ENCODE measurements at regions not wholly inside any gene's neighbourhood (a gene's known extent, or its start where the extent isn't known, plus 50 kb on each side); places are given as distances from the start of the nearest gene placed in this dataset.
"Not testable (repeated sequence)": the region's sequence is repeated elsewhere in the genome, so short reads cannot be mapped to it uniquely, and the experiment has no call there.

- H3K4me1 Mint-ChIP-seq; H3K27ac Mint-ChIP-seq; intact Hi-C loops (cut with micrococcal nuclease); H3K36me3 Mint-ChIP-seq (ENCODE audit: low read depth); H3K9me3 Mint-ChIP-seq; DNase-seq; H3K27me3 Mint-ChIP-seq; H3K4me3 Mint-ChIP-seq: not testable (repeated sequence)
Measured at GRCh38 chr2:65747875-65748274, 315.5 kb upstream of the SPRED2 start.

DNA sequence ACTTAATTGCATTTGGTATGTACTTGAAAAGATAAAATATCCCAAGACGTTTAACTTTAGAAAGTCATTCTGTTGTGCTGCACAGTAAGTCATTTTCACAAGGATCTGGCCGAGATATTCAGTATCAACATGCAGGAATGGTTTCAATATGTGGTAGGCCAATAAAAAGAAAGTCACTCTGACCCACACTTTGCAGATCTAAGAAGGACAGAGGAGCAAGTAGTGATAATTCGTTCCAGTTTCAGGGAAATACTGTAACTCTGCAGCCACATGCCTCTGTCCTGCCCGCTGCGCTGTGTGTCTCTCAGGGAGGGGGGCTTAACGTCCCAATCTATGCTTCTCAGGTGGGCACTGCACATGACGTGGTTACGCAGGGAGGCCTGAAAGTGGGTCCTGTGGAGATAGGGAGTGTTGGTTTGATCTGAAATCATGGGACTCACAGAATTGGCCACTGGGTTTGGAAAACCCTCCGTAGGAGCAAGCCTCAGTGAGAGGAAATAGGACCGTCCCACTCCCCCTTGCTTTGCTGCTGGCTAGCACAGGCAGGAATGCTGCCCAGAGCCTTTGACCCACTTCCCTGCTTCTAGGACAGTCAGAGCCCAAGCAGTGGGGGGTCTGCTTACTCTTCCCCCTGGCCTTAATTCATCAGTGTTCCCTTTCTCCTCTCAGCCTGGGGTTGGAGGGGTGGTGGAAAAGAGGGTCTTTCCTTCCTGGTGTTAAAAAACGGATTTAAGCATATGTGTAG lies 314.7 kb upstream of the SPRED2 start:
- Mint-ChIP-seq H3K27me3 (no peaks in the 10 kb centered on the region), H3K9me3 (no peaks in the 10 kb centered on the region), H3K4me1 (no peaks in the 10 kb centered on the region), H3K36me3 (ENCODE audit: low read depth) (no peaks in the 10 kb centered on the region), H3K4me3 (no peak overlapping the region), H3K27ac (no peak overlapping the region)
- DNase-seq: no peak
- intact Hi-C loops (cut with micrococcal nuclease): no loop called here

DNA sequence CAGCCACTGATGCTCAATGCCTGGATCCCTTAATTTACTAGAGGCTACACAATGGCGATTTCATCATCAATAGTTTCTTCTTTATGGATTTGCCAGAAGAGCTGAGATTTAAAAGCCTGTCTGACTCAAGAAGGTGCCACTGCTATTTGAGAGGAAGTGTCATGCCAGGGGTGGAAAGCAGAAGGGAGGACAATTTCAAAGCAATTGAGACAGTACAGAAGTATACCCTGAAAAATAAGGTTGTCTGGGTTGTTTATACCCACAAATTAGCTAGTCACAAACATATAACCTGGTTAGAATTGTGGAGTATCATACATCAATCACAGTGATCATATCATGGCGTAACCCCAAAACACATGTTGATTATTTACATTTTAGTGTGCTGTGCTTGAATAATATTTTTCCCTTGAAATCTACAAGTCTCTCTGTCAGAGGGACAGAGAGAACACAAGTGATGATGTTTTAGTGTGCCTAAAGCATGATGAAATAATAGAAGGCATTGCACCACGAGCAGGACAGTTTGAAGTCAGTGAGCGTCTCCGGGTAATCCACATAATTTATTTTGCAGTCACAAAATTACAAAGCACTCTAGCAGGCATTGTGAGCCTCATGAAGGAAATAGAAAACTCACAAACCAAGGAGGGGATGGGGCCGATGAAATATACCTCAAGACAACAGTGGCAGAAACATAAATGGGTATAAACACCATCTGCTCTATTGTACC lies 312.2 kb upstream of the SPRED2 start:
- Mint-ChIP-seq H3K9me3 (no peaks in the 10 kb centered on the region), H3K36me3 (ENCODE audit: low read depth) (no peaks in the 10 kb centered on the region), H3K4me1 (no peaks in the 10 kb centered on the region), H3K27me3 (no peaks in the 10 kb centered on the region), H3K4me3 (no peak overlapping the region), H3K27ac (no peak overlapping the region)
- intact Hi-C loops (cut with micrococcal nuclease): no loop called here
- DNase-seq: no peak

- no peak for DNase-seq
Measured at GRCh38 chr2:65742977-65743376, 310.6 kb upstream of the SPRED2 start.

GRCh38 chr2:65739927-65740326 lies 307.5 kb upstream of the SPRED2 start:
- Mint-ChIP-seq H3K27ac (no peak overlapping the region), H3K36me3 (ENCODE audit: low read depth) (no peaks in the 10 kb centered on the region), H3K9me3 (no peaks in the 10 kb centered on the region), H3K27me3 (no peaks in the 10 kb centered on the region), H3K4me1 (no peaks in the 10 kb centered on the region), H3K4me3 (no peak overlapping the region)
- no peak for DNase-seq
- intact Hi-C loops (cut with micrococcal nuclease): no loop called here

More at GRCh38 chr2:65742977-65743376, 310.6 kb upstream of the SPRED2 start:
- H3K27ac Mint-ChIP-seq: no peak overlapping the region
- intact Hi-C loops (cut with micrococcal nuclease): no loop called here
- no peak overlapping the region for H3K4me3 Mint-ChIP-seq
- no peaks in the 10 kb centered on the region for H3K9me3 Mint-ChIP-seq
- no peaks in the 10 kb centered on the region for H3K27me3 Mint-ChIP-seq
- H3K4me1 Mint-ChIP-seq: no peaks in the 10 kb centered on the region
- no peaks in the 10 kb centered on the region for H3K36me3 Mint-ChIP-seq (ENCODE audit: low read depth)

- no peak for DNase-seq
- intact Hi-C loops (cut with micrococcal nuclease): no loop called here
- no peaks in the 10 kb centered on the region for H3K36me3 Mint-ChIP-seq (ENCODE audit: low read depth)
- H3K27me3 Mint-ChIP-seq: no peaks in the 10 kb centered on the region
- no peaks in the 10 kb centered on the region for H3K4me1 Mint-ChIP-seq
- no peaks in the 10 kb centered on the region for H3K9me3 Mint-ChIP-seq
- no peak overlapping the region for H3K27ac Mint-ChIP-seq
- H3K4me3 Mint-ChIP-seq: no peak overlapping the region
Measured at GRCh38 chr2:65737452-65738011, 305.1 kb upstream of the SPRED2 start.

GRCh38 chr2:65731476-65731875 lies 299.1 kb upstream of the SPRED2 start:
- Mint-ChIP-seq H3K4me1 (no peaks in the 10 kb centered on the region), H3K4me3 (no peak overlapping the region), H3K9me3 (no peaks in the 10 kb centered on the region), H3K36me3 (ENCODE audit: low read depth) (no peaks in the 10 kb centered on the region), H3K27me3 (no peaks in the 10 kb centered on the region), H3K27ac (no peak overlapping the region)
- intact Hi-C loops (cut with micrococcal nuclease): no loop called here
- DNase-seq: no peak

- intact Hi-C loops (cut with micrococcal nuclease): no loop called here
- Mint-ChIP-seq H3K27ac (no peak overlapping the region), H3K27me3 (no peaks in the 10 kb centered on the region), H3K36me3 (ENCODE audit: low read depth) (no peaks in the 10 kb centered on the region), H3K4me1 (no peaks in the 10 kb centered on the region), H3K9me3 (no peaks in the 10 kb centered on the region), H3K4me3 (no peak overlapping the region)
- no peak for DNase-seq
Measured at GRCh38 chr2:65730186-65730585, 297.8 kb upstream of the SPRED2 start.

DNA sequence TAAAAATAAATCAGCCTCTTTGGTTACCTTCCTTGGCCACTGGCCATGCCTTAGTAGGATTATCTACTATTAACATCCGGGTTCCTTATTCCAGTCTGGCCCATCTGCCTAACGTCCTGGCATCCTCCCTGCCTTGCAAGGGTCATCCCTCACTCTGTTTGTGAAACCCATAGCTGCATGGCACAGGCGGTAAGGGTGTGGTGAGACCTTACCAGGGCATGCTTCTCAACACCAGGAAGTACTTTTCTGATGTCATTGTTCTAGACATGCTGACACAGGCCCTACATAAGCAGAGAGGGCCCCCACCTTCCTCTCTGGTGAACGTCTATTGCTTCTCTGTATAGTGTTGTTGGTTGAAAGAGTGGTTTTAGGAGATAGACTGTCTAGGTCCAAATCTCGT lies 296.8 kb upstream of the SPRED2 start:
- H3K4me1 Mint-ChIP-seq: no peaks in the 10 kb centered on the region
- H3K27me3 Mint-ChIP-seq: no peaks in the 10 kb centered on the region
- intact Hi-C loops (cut with micrococcal nuclease): no loop called here

GRCh38 chr2:65728477-65729180 lies 296.2 kb upstream of the SPRED2 start:
- no peaks in the 10 kb centered on the region for H3K36me3 Mint-ChIP-seq (ENCODE audit: low read depth)
- H3K27ac Mint-ChIP-seq: no peak overlapping the region
- H3K4me3 Mint-ChIP-seq: no peak overlapping the region
- no peaks in the 10 kb centered on the region for H3K27me3 Mint-ChIP-seq
- DNase-seq: no peak
- H3K4me1 Mint-ChIP-seq: no peaks in the 10 kb centered on the region
- intact Hi-C loops (cut with micrococcal nuclease): no loop called here
- no peaks in the 10 kb centered on the region for H3K9me3 Mint-ChIP-seq

More for the DNA sequence above, 296.8 kb upstream of the SPRED2 start:
- Mint-ChIP-seq H3K4me3 (no peak overlapping the region), H3K27ac (no peak overlapping the region), H3K36me3 (ENCODE audit: low read depth) (no peaks in the 10 kb centered on the region), H3K9me3 (no peaks in the 10 kb centered on the region)
- DNase-seq: no peak

GRCh38 chr2:65727816-65728215 lies 295.4 kb upstream of the SPRED2 start:
- intact Hi-C loops (cut with micrococcal nuclease): no loop called here
- no peak overlapping the region for H3K4me3 Mint-ChIP-seq
- H3K9me3 Mint-ChIP-seq: no peaks in the 10 kb centered on the region
- no peak overlapping the region for H3K27ac Mint-ChIP-seq
- H3K4me1 Mint-ChIP-seq: no peaks in the 10 kb centered on the region
- H3K36me3 Mint-ChIP-seq (ENCODE audit: low read depth): no peaks in the 10 kb centered on the region
- no peak for DNase-seq
- no peaks in the 10 kb centered on the region for H3K27me3 Mint-ChIP-seq

DNA sequence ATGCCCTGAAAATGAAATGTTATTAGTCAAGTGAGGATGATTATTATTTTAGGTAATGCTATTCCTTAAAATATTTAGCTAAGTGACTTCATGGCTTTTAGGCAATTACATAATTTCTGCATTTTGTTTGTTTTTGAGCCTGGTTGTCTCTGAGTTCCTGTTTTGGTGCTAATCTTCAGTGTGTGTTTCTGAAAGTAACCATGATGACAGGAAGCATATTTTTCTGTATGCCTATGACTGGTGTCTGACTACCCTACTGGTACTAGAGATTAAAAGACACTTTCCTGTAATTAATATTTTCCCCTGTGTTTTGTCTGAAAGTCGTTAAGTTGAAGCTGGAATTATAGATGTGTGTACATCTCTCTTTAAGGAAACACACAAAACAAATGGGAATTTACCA lies 295.0 kb upstream of the SPRED2 start:
- intact Hi-C loops (cut with micrococcal nuclease): no loop called here
- H3K27me3 Mint-ChIP-seq: peaks cover under 1% of the 10 kb centered on the region

DNA sequence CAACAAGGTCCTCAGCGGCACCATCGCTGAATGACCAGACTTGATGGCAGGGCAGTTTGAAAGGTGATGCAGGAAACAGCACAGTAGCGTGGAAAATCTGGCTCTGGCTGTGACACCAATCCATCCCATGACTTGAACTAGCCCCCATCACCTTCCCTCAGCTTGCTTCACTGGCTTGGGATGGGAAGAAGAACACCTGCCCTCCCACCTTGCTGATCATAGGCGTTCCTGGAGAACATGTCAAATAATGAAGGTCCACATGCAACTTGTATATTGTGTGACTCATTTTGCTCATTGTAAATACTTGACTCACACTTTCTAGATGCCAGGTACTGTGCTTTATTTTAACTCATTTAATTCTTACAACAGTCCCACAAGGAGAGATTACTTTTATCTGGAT lies 292.4 kb upstream of the SPRED2 start:
- Mint-ChIP-seq H3K9me3 (no peaks in the 10 kb centered on the region), H3K36me3 (ENCODE audit: low read depth) (no peaks in the 10 kb centered on the region), H3K27ac (no peak overlapping the region), H3K4me3 (no peak overlapping the region), H3K27me3 (peaks cover 2% of the 10 kb centered on the region), H3K4me1 (no peaks in the 10 kb centered on the region)
- intact Hi-C loops (cut with micrococcal nuclease): no loop called here
- no peak for DNase-seq

More for the DNA sequence above, 295.0 kb upstream of the SPRED2 start:
- H3K36me3 Mint-ChIP-seq (ENCODE audit: low read depth): no peaks in the 10 kb centered on the region
- no peak overlapping the region for H3K4me3 Mint-ChIP-seq
- no peak overlapping the region for H3K27ac Mint-ChIP-seq
- H3K9me3 Mint-ChIP-seq: no peaks in the 10 kb centered on the region
- no peak for DNase-seq
- no peaks in the 10 kb centered on the region for H3K4me1 Mint-ChIP-seq

DNA sequence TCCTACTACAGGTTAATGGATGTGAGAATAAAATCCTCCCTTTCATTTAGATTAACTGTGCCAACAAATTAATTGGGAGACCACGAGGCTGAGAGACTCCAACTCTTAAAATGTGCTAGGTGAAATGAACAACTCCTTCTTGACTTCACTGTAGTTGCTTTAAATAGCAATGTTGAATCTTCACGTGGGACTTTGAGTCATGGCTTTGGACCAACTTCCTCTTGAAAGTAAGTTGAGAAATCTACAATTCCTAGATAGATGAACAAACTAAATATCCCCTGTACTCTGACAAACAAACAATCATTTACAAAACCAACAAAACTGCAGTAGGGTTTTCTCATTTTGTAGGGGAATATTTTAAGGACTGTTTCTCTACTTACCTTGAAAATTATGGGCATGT lies 291.9 kb upstream of the SPRED2 start:
- Mint-ChIP-seq H3K27ac (no peak overlapping the region), H3K27me3 (peaks cover 2% of the 10 kb centered on the region), H3K4me3 (no peak overlapping the region), H3K36me3 (ENCODE audit: low read depth) (no peaks in the 10 kb centered on the region), H3K4me1 (no peaks in the 10 kb centered on the region), H3K9me3 (no peaks in the 10 kb centered on the region)
- intact Hi-C loops (cut with micrococcal nuclease): no loop called here
- DNase-seq: no peak

Data from activated CD4-positive, alpha-beta T cell treated with anti-CD3 and anti-CD28 coated beads, Interleukin-2, amount 10 ng/mL, durations not matched to agents 24 days and 14 days (primary cell).